ENCODE measurements at regions not wholly inside any gene's neighbourhood (a gene's known extent, or its start where the extent isn't known, plus 50 kb on each side); places are given as distances from the start of the nearest gene placed in this dataset.

GRCh38 chr2:151024696-151025251 lies 236.9 kb downstream of the RBM43 start:
- H3K79me2 ChIP-seq (ENCODE audit: insufficient read depth, low read length): no peaks in the 10 kb centered on the region
- no peak overlapping the region for H3K9ac ChIP-seq (ENCODE audit: extremely low read depth, insufficient read length, low read length)
- H2BK5ac ChIP-seq (ENCODE audit: insufficient read length, low read length): no peak overlapping the region
- no peak overlapping the region for H3K23ac ChIP-seq (ENCODE audit: insufficient read length, low read depth, low read length)
- no peaks in the 10 kb centered on the region for H3K36me3 Mint-ChIP-seq (ENCODE audit: insufficient read depth in 1 of 3, low read depth in 3 of 3)
- H3K4me1 Mint-ChIP-seq: no peaks in the 10 kb centered on the region
- no peak overlapping the region for H4K8ac ChIP-seq (replicated peaks; ENCODE audit: insufficient read length, low read depth, low read length)
- H3K27ac Mint-ChIP-seq: no peak overlapping the region
- no CpG with 5 or more reads among the region's 4 CpGs for WGBS (ENCODE audit: extremely low coverage, insufficient read length, low lambda C conversion rate)
- no peak overlapping the region for H3K4me3 Mint-ChIP-seq
- H3K9me3 Mint-ChIP-seq: no peaks in the 10 kb centered on the region; a peak in 1 of 5 replicates
- no peak overlapping the region for H4K91ac ChIP-seq (ENCODE audit: insufficient read length, low read depth, low read length)
- H4K20me1 ChIP-seq (ENCODE audit: control insufficient read depth, insufficient read depth, insufficient read length): no peaks in the 10 kb centered on the region
- no peak overlapping the region for H2AK5ac ChIP-seq (ENCODE audit: insufficient read length, low read length)
- H2BK12ac ChIP-seq (ENCODE audit: insufficient read length, low read depth, low read length): no peak overlapping the region
- no peak for DNase-seq
- no peaks in the 10 kb centered on the region for H3K23me2 ChIP-seq (ENCODE audit: insufficient read length, low read depth, low read length, poor library complexity, severe bottlenecking)
- peak overlapping the region; percentile 52 for H2AFZ ChIP-seq (ENCODE audit: low read length)
- H3K4me1 ChIP-seq (ENCODE audit: insufficient read depth, low read length): no peaks in the 10 kb centered on the region
- H2BK120ac ChIP-seq (ENCODE audit: low read depth, low read length, poor library complexity, severe bottlenecking): no peak overlapping the region
- H3K14ac ChIP-seq (ENCODE audit: insufficient read depth, low read length): no peak overlapping the region
- no peak overlapping the region for H3T11ph ChIP-seq (ENCODE audit: low read length)
- no peaks in the 10 kb centered on the region for H3K27me3 Mint-ChIP-seq (ENCODE audit: low read depth)
- H3K4ac ChIP-seq (ENCODE audit: low read depth, low read length): no peak overlapping the region
- H4K5ac ChIP-seq (ENCODE audit: insufficient read length, low read depth, low read length): no peak overlapping the region
- no peaks in the 10 kb centered on the region for H3K27me3 ChIP-seq (ENCODE audit: insufficient read depth, low read length)
- H3K9me3 ChIP-seq (ENCODE audit: control insufficient read depth, low read depth, low read length): no peaks in the 10 kb centered on the region
- H2BK15ac ChIP-seq (ENCODE audit: low read depth, low read length): no peak overlapping the region
- H3K79me1 ChIP-seq (ENCODE audit: insufficient read depth, low read depth, low read length, poor library complexity, severe bottlenecking): no peaks in the 10 kb centered on the region
- no peak overlapping the region for H3K56ac ChIP-seq (ENCODE audit: insufficient read length, low read depth, low read length)
- H3K27ac ChIP-seq (ENCODE audit: insufficient read length, low read depth, low read length): no peak overlapping the region
- H3K18ac ChIP-seq (ENCODE audit: insufficient read length, low read depth, low read length): no peak overlapping the region
- H3K4me2 ChIP-seq (ENCODE audit: insufficient read depth, insufficient read length, low read length): no peak overlapping the region
- no peak for TF ChIP-seq CTCF (conservative IDR thresholded peaks at IDR 0.05)
- H2BK20ac ChIP-seq (ENCODE audit: low read depth, low read length, poor library complexity, severe bottlenecking): no peak overlapping the region

Data from H9 (cell line).